Naive thymus-derived CD8-positive, alpha-beta T cell (primary cell): ENCODE measurements at regions not wholly inside any gene's neighbourhood (a gene's known extent, or its start where the extent isn't known, plus 50 kb on each side); places are given as distances from the start of the nearest gene placed in this dataset.
"Not testable (repeated sequence)": the region's sequence is repeated elsewhere in the genome, so short reads cannot be mapped to it uniquely, and the experiment has no call there.

Experiments
- ATAC-seq, 2 donors: fragments of 150-1000 bp; cut with Tn5 transposase in 1 of 2; sonication (Bioruptor Pico), chemical (Tn5 transposase) in 1 of 2; 1 replicate in 1 of 2; 2 replicates in 1 of 2; pipeline ENCODE4 v1.10.0; 2021; ENCODE audit warnings: mild to moderate bottlenecking in 2 of 2, moderate library complexity in 2 of 2
- POLR2A ChIA-PET: fragments of 350-600 bp; sonication (Branson Sonifier 250); formaldehyde crosslinking; loops from one replicate; lab custom pipeline; 2021; ENCODE audit warnings: antibody characterized with exemption; lab: Charles Lee
- DNase-seq, 10 donors: peaks; one replicate each; pipeline versions ENCODE4 v3.0.0 to v3.0.0-alpha.2; 2020 to 2022
- H3K27ac Mint-ChIP-seq, 10 donors: one replicate each; pipeline ENCODE4 v1.8.0; 2020 to 2022; ENCODE audit warnings: mild to moderate bottlenecking in 10 of 10, mixed read lengths in 10 of 10, moderate library complexity in 4 of 10, inconsistent platforms in 1 of 10
- H3K27me3 Mint-ChIP-seq, 5 donors: one replicate each; pipeline ENCODE4 v1.8.0; 2021 to 2022; ENCODE audit warnings: mixed read lengths in 5 of 5
- H3K36me3 Mint-ChIP-seq, 3 donors: one replicate each; pipeline ENCODE4 v1.8.0; 2020 to 2022; ENCODE audit warnings: mixed read lengths in 3 of 3, mild to moderate bottlenecking in 2 of 3, inconsistent platforms in 1 of 3
- H3K4me1 Mint-ChIP-seq, 4 donors: one replicate each; pipeline ENCODE4 v1.8.0; 2021 to 2022; ENCODE audit warnings: mixed read lengths in 4 of 4
- H3K4me3 Mint-ChIP-seq, 10 donors: one replicate each; pipeline ENCODE4 v1.8.0; 2020 to 2022; ENCODE audit warnings: mild to moderate bottlenecking in 10 of 10, mixed read lengths in 10 of 10, moderate library complexity in 6 of 10, inconsistent platforms in 1 of 10
- H3K9me3 Mint-ChIP-seq, 9 donors: one replicate each; pipeline ENCODE4 v1.8.0; 2020 to 2022; ENCODE audit warnings: mixed read lengths in 9 of 9, mild to moderate bottlenecking in 3 of 9, inconsistent platforms in 1 of 9, moderate library complexity in 1 of 9

DNA sequence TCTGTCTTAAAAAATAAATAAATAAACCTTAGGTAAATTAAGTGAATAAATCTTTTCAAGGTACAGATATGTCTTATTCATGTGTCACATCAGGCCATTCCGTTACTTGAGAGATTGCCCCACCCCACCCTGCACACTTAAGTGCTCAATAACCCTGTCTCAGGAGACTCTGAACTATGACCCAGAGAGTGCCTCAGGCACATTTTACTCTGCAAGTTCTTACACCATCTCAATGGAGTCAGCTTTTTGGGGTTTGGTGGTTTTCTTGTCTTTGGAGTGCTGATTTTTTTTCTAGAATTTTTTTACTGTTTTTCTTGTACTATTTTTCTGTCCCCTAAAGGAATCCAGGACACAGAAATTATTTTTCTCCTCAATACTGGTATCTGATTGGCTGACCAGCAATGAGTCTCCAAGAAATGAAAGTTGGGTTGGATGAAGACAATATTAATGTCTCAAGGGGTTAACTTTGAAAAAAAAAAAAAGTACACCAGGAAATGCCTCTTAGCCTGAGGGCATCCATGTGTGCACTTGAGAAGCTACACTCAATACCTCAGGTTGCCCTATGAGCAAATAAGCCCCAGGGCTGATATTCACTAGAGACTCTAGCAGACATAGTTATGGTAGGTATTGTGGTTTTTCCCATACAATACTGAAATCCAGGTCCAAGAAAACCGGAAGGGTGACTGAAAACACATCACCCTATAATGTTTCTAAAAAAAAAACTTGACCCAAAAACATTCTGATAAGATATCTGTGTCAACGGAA, 114.6 kb upstream of the ZNF91 start:
- ATAC-seq, result no peak
- DNase-seq, result no peak
- H3K9me3 Mint-ChIP-seq, result peaks cover 0 to 16% (median 5%) of the 10 kb centered on the region in 9 donors
- H3K27ac Mint-ChIP-seq, result no peak overlapping the region
- no peak overlapping the region for H3K4me3 Mint-ChIP-seq
- no peaks in the 10 kb centered on the region for H3K4me1 Mint-ChIP-seq
- H3K27me3 Mint-ChIP-seq, result no peaks in the 10 kb centered on the region
- peaks cover 0 to 1% (median 0%) of the 10 kb centered on the region in 3 donors for H3K36me3 Mint-ChIP-seq
- POLR2A ChIA-PET, result no interaction called here

DNA sequence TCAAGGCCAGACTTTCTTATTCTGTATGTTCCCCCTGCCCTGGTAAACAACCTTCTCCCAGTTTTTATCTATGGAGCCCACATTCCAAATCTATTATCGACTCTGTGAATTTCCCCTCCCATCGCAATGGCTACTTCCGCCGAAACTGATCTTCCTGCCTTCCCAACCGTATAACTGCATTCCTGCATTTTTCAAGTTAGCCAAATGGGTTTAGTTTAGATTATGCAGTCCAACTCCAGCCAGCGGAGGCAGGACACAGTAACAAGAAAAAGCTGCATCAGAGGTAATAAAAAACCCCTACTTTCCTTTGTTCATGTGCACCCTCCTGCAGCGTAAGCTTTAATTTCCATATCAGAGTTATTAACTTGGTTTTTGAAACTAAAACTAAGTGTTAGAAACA, 112.2 kb upstream of the ZNF91 start:
- POLR2A ChIA-PET, result no interaction called here
- no peak for DNase-seq
- no peaks in the 10 kb centered on the region for H3K4me1 Mint-ChIP-seq
- H3K9me3 Mint-ChIP-seq, result peaks cover 0 to 16% (median 5%) of the 10 kb centered on the region in 9 donors
- no peaks in the 10 kb centered on the region for H3K27me3 Mint-ChIP-seq
- no peak overlapping the region for H3K4me3 Mint-ChIP-seq
- no peak overlapping the region for H3K27ac Mint-ChIP-seq
- no peak for ATAC-seq
- peaks cover 0 to 1% (median 0%) of the 10 kb centered on the region in 3 donors for H3K36me3 Mint-ChIP-seq

DNA sequence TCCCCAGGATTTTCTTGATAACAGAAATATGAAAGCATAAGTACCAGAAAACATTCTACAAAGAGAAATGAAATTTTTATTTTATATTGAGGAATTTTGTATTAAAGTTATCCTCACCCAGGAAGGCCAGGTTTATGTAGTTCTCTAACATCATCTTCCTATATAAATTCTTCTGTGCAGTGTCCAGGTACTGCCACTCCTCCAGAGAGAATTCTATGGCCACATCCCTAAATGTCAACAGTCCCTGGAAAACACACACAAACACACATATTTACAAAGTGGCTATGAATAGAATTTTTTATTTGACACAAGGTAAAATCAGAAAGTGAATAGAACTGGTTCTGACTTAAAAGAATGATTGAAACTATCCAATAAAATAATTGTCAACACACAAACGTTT, 110.5 kb upstream of the ZNF91 start:
- Mint-ChIP-seq H3K9me3 (peaks cover 0 to 10% (median 2%) of the 10 kb centered on the region in 9 donors), H3K36me3 (no peaks in the 10 kb centered on the region), H3K4me1 (no peaks in the 10 kb centered on the region), H3K27ac (no peak overlapping the region), H3K4me3 (no peak overlapping the region), H3K27me3 (no peaks in the 10 kb centered on the region)
- POLR2A ChIA-PET, result no interaction called here
- DNase-seq, result no peak
- no peak for ATAC-seq

DNA sequence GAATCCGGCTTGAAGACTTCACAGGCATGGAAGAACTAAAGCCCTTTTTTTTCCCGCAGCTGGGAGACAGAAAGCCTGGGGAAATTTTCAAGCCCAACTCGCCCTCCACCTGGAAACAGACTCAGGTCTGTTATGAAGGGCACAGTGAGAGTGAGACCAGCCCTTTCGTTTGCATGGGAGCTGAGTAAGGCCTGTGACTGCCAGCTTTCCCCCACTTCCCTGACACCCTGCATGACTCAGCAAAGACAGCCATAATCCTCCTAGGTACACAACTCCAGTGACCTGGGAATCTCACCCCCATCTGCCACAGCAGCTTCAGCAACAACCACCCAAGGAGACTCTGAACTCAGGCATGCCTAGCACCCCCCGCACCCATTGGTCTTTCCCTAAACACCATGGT, 87.6 kb upstream of the ZNF91 start:
- ATAC-seq (no peak), DNase-seq (no peak)
- peaks cover 0 to 9% (median 0%) of the 10 kb centered on the region in 3 donors for H3K36me3 Mint-ChIP-seq
- H3K4me3 Mint-ChIP-seq, result no peak overlapping the region
- POLR2A ChIA-PET, result no interaction called here
- H3K9me3 Mint-ChIP-seq, result peaks cover 18 to 56% (median 31%) of the 10 kb centered on the region in 9 donors
- no peaks in the 10 kb centered on the region for H3K4me1 Mint-ChIP-seq
- peaks cover 0 to 10% (median 1%) of the 10 kb centered on the region in 5 donors for H3K27me3 Mint-ChIP-seq
- H3K27ac Mint-ChIP-seq, result no peak overlapping the region

DNA sequence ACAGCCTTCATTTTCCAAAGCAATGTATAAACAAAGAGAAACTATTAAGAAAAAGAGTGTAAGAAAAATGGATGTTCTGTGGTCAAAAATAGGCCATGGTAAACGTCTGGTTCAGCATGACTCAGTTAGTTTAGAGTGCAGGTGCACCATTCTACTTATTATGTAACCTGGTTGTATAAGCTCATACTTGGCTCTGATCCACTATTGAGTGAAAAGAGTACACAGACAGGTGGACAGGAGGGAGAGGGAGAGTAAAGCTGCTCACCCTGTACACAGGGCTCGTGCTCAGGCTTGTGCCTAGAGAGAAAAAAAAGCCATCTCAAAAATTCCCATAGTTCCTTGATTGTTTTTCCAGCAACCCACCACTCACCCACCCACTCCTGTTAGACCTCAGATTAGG, 85.8 kb upstream of the ZNF91 start:
- POLR2A ChIA-PET, result no interaction called here
- H3K9me3 Mint-ChIP-seq, result peaks cover 9 to 51% (median 31%) of the 10 kb centered on the region in 9 donors
- no peaks in the 10 kb centered on the region for H3K4me1 Mint-ChIP-seq
- DNase-seq (no peak), ATAC-seq (no peak)
- H3K27me3 Mint-ChIP-seq, result peaks cover 0 to 14% (median 3%) of the 10 kb centered on the region in 5 donors
- H3K27ac Mint-ChIP-seq, result no peak overlapping the region
- H3K36me3 Mint-ChIP-seq, result peaks cover 0 to 18% (median 0%) of the 10 kb centered on the region in 3 donors
- H3K4me3 Mint-ChIP-seq, result no peak overlapping the region

DNA sequence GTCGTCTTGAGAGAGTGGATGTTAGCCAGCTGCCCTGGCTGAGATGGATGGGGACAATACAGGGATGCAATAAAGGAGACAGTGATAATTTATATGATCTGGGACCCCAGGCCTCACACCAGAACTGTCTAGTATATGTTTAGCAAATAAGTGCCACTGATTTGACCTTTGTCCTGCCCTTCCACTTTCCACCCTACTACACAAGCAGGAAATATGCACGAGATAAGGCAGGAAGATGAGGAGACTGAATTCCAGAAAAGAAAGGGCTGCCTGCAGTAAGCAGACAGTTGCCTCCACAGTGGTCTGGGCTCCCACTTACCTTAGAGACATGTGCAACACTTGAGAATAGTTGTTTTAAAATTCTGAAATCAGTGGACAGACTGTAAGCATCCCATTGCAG, 80.2 kb upstream of the ZNF91 start:
- peaks cover 11 to 33% (median 15%) of the 10 kb centered on the region in 5 donors for H3K27me3 Mint-ChIP-seq
- no peak overlapping the region for H3K4me3 Mint-ChIP-seq
- H3K27ac Mint-ChIP-seq, result no peak overlapping the region
- H3K4me1 Mint-ChIP-seq, result peaks cover 2 to 7% (median 4%) of the 10 kb centered on the region in 4 donors
- no peak for ATAC-seq
- peaks cover 0 to 65% (median 34%) of the 10 kb centered on the region in 9 donors for H3K9me3 Mint-ChIP-seq
- POLR2A ChIA-PET, result no interaction called here
- no peak for DNase-seq
- peaks cover 5 to 30% (median 5%) of the 10 kb centered on the region in 3 donors for H3K36me3 Mint-ChIP-seq

DNA sequence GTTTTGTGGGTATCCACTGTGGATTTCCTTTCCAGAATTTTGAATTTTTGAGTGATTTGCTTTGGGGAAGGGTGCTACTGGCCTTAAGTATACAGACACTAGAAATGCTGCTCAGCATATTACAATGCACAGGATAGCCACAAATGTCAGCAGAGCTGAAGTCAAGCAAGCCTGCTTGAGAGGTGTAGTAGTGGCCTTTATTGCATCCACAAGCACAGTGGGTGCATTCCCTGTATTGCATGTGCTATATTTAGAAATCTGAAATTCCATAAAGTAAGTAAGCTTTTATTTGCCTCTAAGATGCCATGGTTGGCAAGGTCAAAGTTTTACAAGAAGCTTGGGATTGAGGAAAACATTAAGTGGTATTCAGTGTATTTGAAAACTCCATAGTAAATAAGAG, 79.5 kb upstream of the ZNF91 start:
- Mint-ChIP-seq H3K4me3 (no peak overlapping the region), H3K27ac (no peak overlapping the region), H3K27me3 (peaks cover 15 to 39% (median 18%) of the 10 kb centered on the region in 5 donors), H3K36me3 (peaks cover 6 to 36% (median 7%) of the 10 kb centered on the region in 3 donors), H3K4me1 (peaks cover 2 to 7% (median 4%) of the 10 kb centered on the region in 4 donors), H3K9me3 (peaks cover 6 to 71% (median 36%) of the 10 kb centered on the region in 9 donors)
- POLR2A ChIA-PET, result no interaction called here
- DNase-seq (no peak), ATAC-seq (no peak)

DNA sequence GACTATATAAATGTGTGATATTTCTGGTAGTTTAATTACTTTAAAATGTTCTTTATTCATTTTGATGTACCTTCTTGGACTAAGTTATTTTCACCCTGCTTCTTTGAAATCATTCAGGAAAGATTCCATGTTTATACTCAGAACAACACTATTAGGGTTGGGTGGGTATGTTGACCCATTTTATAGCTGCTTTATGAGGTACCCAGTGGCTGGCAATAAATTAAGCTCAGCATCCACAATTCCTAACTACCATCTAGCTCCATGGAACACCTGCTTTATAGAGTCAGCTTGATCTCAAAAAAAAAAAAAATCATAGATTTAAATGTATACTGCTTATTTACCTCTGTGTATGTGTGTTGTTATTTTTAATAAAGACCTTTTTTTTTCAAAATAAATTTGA, 78.9 kb upstream of the ZNF91 start:
- Mint-ChIP-seq H3K4me3 (no peak overlapping the region), H3K27me3 (peaks cover 16 to 45% (median 24%) of the 10 kb centered on the region in 5 donors), H3K9me3 (peaks cover 11 to 74% (median 38%) of the 10 kb centered on the region in 9 donors), H3K4me1 (peaks cover 2 to 7% (median 4%) of the 10 kb centered on the region in 4 donors), H3K36me3 (peaks cover 8 to 39% (median 8%) of the 10 kb centered on the region in 3 donors), H3K27ac (no peak overlapping the region)
- ATAC-seq (no peak), DNase-seq (no peak)
- POLR2A ChIA-PET, result no interaction called here

DNA sequence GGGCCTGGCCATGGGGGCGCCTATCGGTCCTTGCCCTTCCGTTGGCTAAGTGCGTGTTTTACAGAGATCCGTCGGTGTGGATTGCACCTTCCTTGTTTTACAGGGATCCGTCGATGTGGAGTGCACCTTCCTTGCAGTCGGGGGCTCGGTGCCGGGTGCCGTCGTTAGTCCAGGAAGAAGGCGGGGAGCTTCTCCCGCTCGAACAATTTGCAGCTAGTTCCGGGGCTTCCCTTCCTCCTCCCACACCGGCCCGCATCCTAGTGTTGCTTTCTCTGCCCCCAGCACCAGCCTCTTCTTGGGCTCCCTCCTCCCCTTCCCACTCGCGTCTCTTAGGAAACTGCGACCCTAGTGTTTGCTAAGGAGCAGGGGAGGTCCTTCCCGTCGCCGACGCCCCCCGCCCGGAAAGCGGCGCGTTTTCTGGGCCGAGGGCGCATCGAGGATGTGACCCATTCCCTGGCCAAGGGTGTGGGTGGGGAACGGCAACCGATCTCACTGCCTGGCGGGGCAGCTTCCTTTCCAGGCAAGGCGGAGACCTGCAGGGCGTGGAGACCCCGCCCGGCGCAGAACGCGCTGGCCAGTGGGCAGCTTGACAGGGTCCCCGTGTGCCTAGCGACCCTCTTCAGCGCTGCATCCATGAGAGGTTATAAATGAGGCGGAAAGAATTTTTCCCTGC, 75.7 kb upstream of the ZNF91 start:
- Mint-ChIP-seq H3K9me3 (peaks cover 9 to 86% (median 45%) of the 10 kb centered on the region in 9 donors), H3K4me3 (peak overlapping the region in 3 of 10 donors; percentile 2 to 7 (median 3)), H3K36me3 (peaks cover 8 to 58% (median 15%) of the 10 kb centered on the region in 3 donors), H3K27ac (no peak overlapping the region), H3K27me3 (peaks cover 15 to 60% (median 37%) of the 10 kb centered on the region in 5 donors), H3K4me1 (peaks cover 2 to 7% (median 5%) of the 10 kb centered on the region in 4 donors)
- ATAC-seq (no peak), DNase-seq (no peak)
- POLR2A ChIA-PET, result no interaction called here

DNA sequence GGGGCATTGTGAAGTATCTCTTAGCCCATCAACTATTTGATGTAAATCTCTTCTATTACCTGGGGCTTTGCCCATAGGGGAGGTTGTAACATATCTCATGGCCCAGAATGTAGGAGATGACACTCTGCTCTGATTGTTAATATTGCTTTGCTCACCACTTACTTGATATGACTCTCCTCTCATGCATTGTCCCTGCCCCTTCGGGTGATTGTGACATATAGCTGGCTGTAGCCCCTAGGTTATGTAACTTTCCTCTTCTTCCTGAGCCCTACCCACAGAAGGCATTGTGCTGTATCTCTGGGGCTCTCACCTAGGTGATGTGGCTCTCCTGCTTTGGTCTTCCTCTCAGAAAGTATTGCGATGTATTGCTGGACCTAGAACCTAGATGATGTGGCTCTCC, 69.1 kb upstream of the ZNF91 start:
- H3K27ac Mint-ChIP-seq, H3K4me1 Mint-ChIP-seq, DNase-seq, H3K4me3 Mint-ChIP-seq, POLR2A ChIA-PET: not testable (repeated sequence)
- H3K27me3 Mint-ChIP-seq, result peaks cover 0 to 35% (median 11%) of the 10 kb centered on the region in 5 donors
- peaks cover 4 to 76% (median 26%) of the 10 kb centered on the region in 9 donors for H3K9me3 Mint-ChIP-seq
- H3K36me3 Mint-ChIP-seq, result peaks cover 0 to 44% (median 7%) of the 10 kb centered on the region in 3 donors
- ATAC-seq, result peak in 1 of 2 donors; percentile 16

DNA sequence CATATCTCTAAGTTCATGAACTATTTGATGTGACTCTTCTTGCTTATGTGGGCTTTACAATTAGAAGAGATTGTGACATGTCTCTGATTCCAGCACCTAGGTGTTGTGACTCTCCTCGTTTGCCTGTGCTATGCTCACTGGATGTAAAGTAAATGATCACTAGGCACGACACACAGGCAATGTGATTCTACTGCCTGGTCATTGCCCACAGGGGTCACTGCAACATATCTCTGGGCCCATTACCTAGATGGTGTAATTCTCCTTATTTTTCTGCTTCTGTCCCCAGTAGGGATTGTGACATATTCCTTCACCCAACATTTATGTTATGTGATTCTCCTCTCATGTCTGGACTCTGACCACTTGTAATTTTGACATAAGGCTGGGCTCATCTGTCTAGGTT, 65.8 kb upstream of the ZNF91 start:
- Mint-ChIP-seq H3K4me1 (no peaks in the 10 kb centered on the region), H3K27ac (no peak overlapping the region), H3K4me3 (no peak overlapping the region), H3K9me3 (peaks cover 4 to 67% (median 26%) of the 10 kb centered on the region in 9 donors), H3K27me3 (peaks cover 0 to 6% (median 0%) of the 10 kb centered on the region in 5 donors), H3K36me3 (peaks cover 0 to 30% (median 0%) of the 10 kb centered on the region in 3 donors)
- ATAC-seq (no peak), DNase-seq (no peak)
- POLR2A ChIA-PET, result no interaction called here

DNA sequence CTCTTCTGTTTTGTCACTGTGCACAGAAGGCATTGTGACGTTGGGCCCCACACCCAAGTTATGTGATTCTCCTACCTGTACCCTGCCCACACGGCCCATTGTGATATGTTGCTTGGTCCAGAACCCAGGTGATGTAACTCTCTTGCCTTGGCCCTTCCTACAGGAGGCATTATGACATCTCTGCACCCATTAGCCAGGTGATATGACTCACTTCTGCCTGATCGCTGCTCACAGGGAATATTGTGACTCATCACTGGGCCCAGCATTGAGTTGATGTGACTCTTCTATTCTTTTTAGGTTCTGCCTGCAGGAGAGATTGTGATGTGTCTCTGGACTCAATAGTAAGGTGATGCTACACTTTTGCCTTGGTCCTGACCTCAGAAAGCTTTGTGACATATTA, 65.4 kb upstream of the ZNF91 start:
- Mint-ChIP-seq H3K27me3 (peaks cover 0 to 3% (median 0%) of the 10 kb centered on the region in 5 donors), H3K36me3 (peaks cover 0 to 27% (median 0%) of the 10 kb centered on the region in 3 donors), H3K4me1 (no peaks in the 10 kb centered on the region), H3K27ac (no peak overlapping the region), H3K4me3 (no peak overlapping the region), H3K9me3 (peaks cover 0 to 67% (median 26%) of the 10 kb centered on the region in 9 donors)
- ATAC-seq (no peak), DNase-seq (no peak)
- POLR2A ChIA-PET, result no interaction called here
